Karpas-422 (cell line): ENCODE measurements at regions not wholly inside any gene's neighbourhood (a gene's known extent, or its start where the extent isn't known, plus 50 kb on each side); places are given as distances from the start of the nearest gene placed in this dataset.
"Not testable (repeated sequence)": the region's sequence is repeated elsewhere in the genome, so short reads cannot be mapped to it uniquely, and the experiment has no call there.

ENCODE experiments used
- DNase-seq: peaks from one replicate; pipeline ENCODE4 v3.0.0-alpha.2; 2015
- H2AFZ ChIP-seq: fragments of 200-600 bp; sonication (generic); 2 replicates; pipeline ENCODE4 v1.6.1; 2014; ENCODE audit warnings: antibody characterized with exemption, low read length, mixed read lengths
- H3K27ac ChIP-seq: fragments of 200-600 bp; sonication (generic); 2 replicates; pipeline ENCODE4 v1.5.1; 2014; ENCODE audit warnings: mild to moderate bottlenecking, low read length, moderate library complexity
- H3K27me3 ChIP-seq: fragments of 200-600 bp; sonication (generic); 2 replicates; pipeline ENCODE4 v1.6.1; 2014; ENCODE audit warnings: low read length, mixed read lengths
- H3K36me3 ChIP-seq: fragments of 200-600 bp; sonication (generic); 2 replicates; pipeline ENCODE4 v1.6.1; 2014; ENCODE audit warnings: low read length, mixed read lengths; ENCODE audit not compliant: insufficient read depth
- H3K4me1 ChIP-seq: fragments of 200-600 bp; sonication (generic); 2 replicates; pipeline ENCODE4 v1.6.1; 2014; ENCODE audit warnings: mild to moderate bottlenecking, low read length, mixed read lengths
- H3K4me2 ChIP-seq: fragments of 200-600 bp; sonication (generic); 2 replicates; pipeline ENCODE4 v1.6.1; 2014; ENCODE audit warnings: low read length, low read depth, mild to moderate bottlenecking; ENCODE audit not compliant: poor library complexity, severe bottlenecking
- H3K4me3 ChIP-seq: fragments of 200-600 bp; sonication (generic); 2 replicates; pipeline ENCODE4 v1.5.1; 2014; ENCODE audit warnings: mild to moderate bottlenecking, antibody characterized with exemption, low read length, mixed read lengths
- H3K79me2 ChIP-seq: fragments of 200-600 bp; sonication (generic); 2 replicates; pipeline ENCODE4 v1.6.1; 2014; ENCODE audit warnings: mild to moderate bottlenecking, low read length, mixed read lengths
- H3K9ac ChIP-seq: fragments of 200-600 bp; sonication (generic); 2 replicates; pipeline ENCODE4 v1.6.0; 2014; ENCODE audit warnings: low read length
- H3K9me2 ChIP-seq: fragments of 200-600 bp; sonication (generic), shearing (Covaris generic); replicated peaks from 2 replicates; pipeline ENCODE4 v1.6.0; 2014; ENCODE audit warnings: mild to moderate bottlenecking, low read length, moderate library complexity; ENCODE audit not compliant: insufficient read depth
- H3K9me3 ChIP-seq: fragments of 300-700, 200-600 bp; sonication (generic); 2 replicates; pipeline ENCODE4 v1.6.1; 2014; ENCODE audit warnings: low read length, mixed read lengths
- H4K20me1 ChIP-seq: fragments of 200-600 bp; sonication (generic); 2 replicates; pipeline ENCODE4 v1.6.1; 2014; ENCODE audit warnings: mild to moderate bottlenecking, antibody characterized with exemption, low read length, low read depth; ENCODE audit not compliant: insufficient read depth

- no peak overlapping the region for H3K9ac ChIP-seq
- no peaks in the 10 kb centered on the region for H3K9me2 ChIP-seq
- no peaks in the 10 kb centered on the region for H3K27me3 ChIP-seq
- no peaks in the 10 kb centered on the region for H4K20me1 ChIP-seq
- no peak overlapping the region for H3K4me3 ChIP-seq
- no peaks in the 10 kb centered on the region for H3K9me3 ChIP-seq
- DNase-seq: no peak
- no peaks in the 10 kb centered on the region for H3K36me3 ChIP-seq
- H3K4me2 ChIP-seq: no peak overlapping the region
- no peak overlapping the region for H2AFZ ChIP-seq
- H3K27ac ChIP-seq: no peak overlapping the region
- H3K4me1 ChIP-seq: no peaks in the 10 kb centered on the region
- H3K79me2 ChIP-seq: no peaks in the 10 kb centered on the region
Measured at GRCh38 chr5:36531401-36531800, 75.0 kb upstream of the SLC1A3 start.

GRCh38 chr5:36535378-36535777 is 71.0 kb upstream of the SLC1A3 start:
- H3K9me2 ChIP-seq: no peaks in the 10 kb centered on the region
- no peak overlapping the region for H3K4me2 ChIP-seq
- H3K27ac ChIP-seq: no peak overlapping the region
- no peaks in the 10 kb centered on the region for H3K9me3 ChIP-seq
- no peak overlapping the region for H3K9ac ChIP-seq
- H3K36me3 ChIP-seq: no peaks in the 10 kb centered on the region
- DNase-seq: no peak
- no peaks in the 10 kb centered on the region for H3K27me3 ChIP-seq
- H3K79me2 ChIP-seq: no peaks in the 10 kb centered on the region
- no peak overlapping the region for H2AFZ ChIP-seq
- H3K4me3 ChIP-seq: no peak overlapping the region
- no peaks in the 10 kb centered on the region for H4K20me1 ChIP-seq
- H3K4me1 ChIP-seq: no peaks in the 10 kb centered on the region

- no peak for DNase-seq
- Histone ChIP-seq H3K4me1 (no peaks in the 10 kb centered on the region), H4K20me1 (no peaks in the 10 kb centered on the region), H3K4me3 (no peak overlapping the region), H3K9me3 (no peaks in the 10 kb centered on the region), H3K27me3 (no peaks in the 10 kb centered on the region), H2AFZ (no peak overlapping the region), H3K79me2 (no peaks in the 10 kb centered on the region), H3K9ac (no peak overlapping the region), H3K9me2 (no peaks in the 10 kb centered on the region), H3K36me3 (no peaks in the 10 kb centered on the region), H3K4me2 (no peak overlapping the region), H3K27ac (no peak overlapping the region)
Measured at GRCh38 chr5:36535859-36536615, 70.4 kb upstream of the SLC1A3 start.

- Histone ChIP-seq H3K4me3 (no peak overlapping the region), H2AFZ (no peak overlapping the region)
Measured at GRCh38 chr5:36536616-36537005, 69.8 kb upstream of the SLC1A3 start.

GRCh38 chr5:36537724-36538123 is 68.7 kb upstream of the SLC1A3 start:
- no peak for DNase-seq
- H3K9me2 ChIP-seq: no peaks in the 10 kb centered on the region
- no peaks in the 10 kb centered on the region for H3K4me1 ChIP-seq
- no peaks in the 10 kb centered on the region for H3K79me2 ChIP-seq
- H2AFZ ChIP-seq: no peak overlapping the region
- H3K9ac ChIP-seq: no peak overlapping the region
- H3K36me3 ChIP-seq: no peaks in the 10 kb centered on the region
- no peak overlapping the region for H3K27ac ChIP-seq
- H4K20me1 ChIP-seq: no peaks in the 10 kb centered on the region
- no peaks in the 10 kb centered on the region for H3K27me3 ChIP-seq
- no peaks in the 10 kb centered on the region for H3K9me3 ChIP-seq
- no peak overlapping the region for H3K4me3 ChIP-seq
- H3K4me2 ChIP-seq: no peak overlapping the region

More at GRCh38 chr5:36536616-36537005, 69.8 kb upstream of the SLC1A3 start:
- Histone ChIP-seq H4K20me1 (no peaks in the 10 kb centered on the region), H3K4me1 (no peaks in the 10 kb centered on the region), H3K27me3 (no peaks in the 10 kb centered on the region), H3K27ac (no peak overlapping the region), H3K79me2 (no peaks in the 10 kb centered on the region), H3K4me2 (no peak overlapping the region), H3K9me2 (no peaks in the 10 kb centered on the region), H3K9me3 (no peaks in the 10 kb centered on the region), H3K9ac (no peak overlapping the region), H3K36me3 (no peaks in the 10 kb centered on the region)
- DNase-seq: no peak

GRCh38 chr5:36552651-36553393 is 53.6 kb upstream of the SLC1A3 start:
- Histone ChIP-seq H3K4me2 (no peak overlapping the region), H3K9me3 (no peaks in the 10 kb centered on the region), H3K4me1 (no peaks in the 10 kb centered on the region), H4K20me1 (no peaks in the 10 kb centered on the region), H2AFZ (no peak overlapping the region), H3K27ac (no peak overlapping the region), H3K4me3 (no peak overlapping the region), H3K9me2 (no peaks in the 10 kb centered on the region), H3K36me3 (no peaks in the 10 kb centered on the region), H3K9ac (no peak overlapping the region), H3K27me3 (no peaks in the 10 kb centered on the region), H3K79me2 (no peaks in the 10 kb centered on the region)
- no peak for DNase-seq

GRCh38 chr5:36555035-36555434 is 51.4 kb upstream of the SLC1A3 start:
- H3K9ac ChIP-seq, H3K4me3 ChIP-seq, H3K27ac ChIP-seq, H2AFZ ChIP-seq, DNase-seq, H3K79me2 ChIP-seq, H3K4me1 ChIP-seq, H4K20me1 ChIP-seq, H3K9me2 ChIP-seq, H3K36me3 ChIP-seq, H3K4me2 ChIP-seq, H3K27me3 ChIP-seq, H3K9me3 ChIP-seq: not testable (repeated sequence)
